ENCODE measurements at regions not wholly inside any gene's neighbourhood (a gene's known extent, or its start where the extent isn't known, plus 50 kb on each side); places are given as distances from the start of the nearest gene placed in this dataset.

- TF ChIP-seq, protein P1, sequence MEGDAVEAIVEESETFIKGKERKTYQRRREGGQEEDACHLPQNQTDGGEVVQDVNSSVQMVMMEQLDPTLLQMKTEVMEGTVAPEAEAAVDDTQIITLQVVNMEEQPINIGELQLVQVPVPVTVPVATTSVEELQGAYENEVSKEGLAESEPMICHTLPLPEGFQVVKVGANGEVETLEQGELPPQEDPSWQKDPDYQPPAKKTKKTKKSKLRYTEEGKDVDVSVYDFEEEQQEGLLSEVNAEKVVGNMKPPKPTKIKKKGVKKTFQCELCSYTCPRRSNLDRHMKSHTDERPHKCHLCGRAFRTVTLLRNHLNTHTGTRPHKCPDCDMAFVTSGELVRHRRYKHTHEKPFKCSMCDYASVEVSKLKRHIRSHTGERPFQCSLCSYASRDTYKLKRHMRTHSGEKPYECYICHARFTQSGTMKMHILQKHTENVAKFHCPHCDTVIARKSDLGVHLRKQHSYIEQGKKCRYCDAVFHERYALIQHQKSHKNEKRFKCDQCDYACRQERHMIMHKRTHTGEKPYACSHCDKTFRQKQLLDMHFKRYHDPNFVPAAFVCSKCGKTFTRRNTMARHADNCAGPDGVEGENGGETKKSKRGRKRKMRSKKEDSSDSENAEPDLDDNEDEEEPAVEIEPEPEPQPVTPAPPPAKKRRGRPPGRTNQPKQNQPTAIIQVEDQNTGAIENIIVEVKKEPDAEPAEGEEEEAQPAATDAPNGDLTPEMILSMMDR (IDR thresholded peaks at IDR 0.05), result no peak
- TF ChIP-seq POLR2A (IDR thresholded peaks at IDR 0.05), result no peak
These were observed 122.8 kb upstream of the APP start for GRCh38 chr21:26293141-26293946.
